ENCODE measurements at regions not wholly inside any gene's neighbourhood (a gene's known extent, or its start where the extent isn't known, plus 50 kb on each side); places are given as distances from the start of the nearest gene placed in this dataset.

- TF ChIP-seq TSHZ2 (CRISPR knock-in tag; IDR thresholded peaks at IDR 0.05) (no peak), PATZ1 (CRISPR knock-in tag; IDR thresholded peaks at IDR 0.05; ENCODE audit: borderline replicate concordance) (no peak), CSDC2 (CRISPR knock-in tag; IDR thresholded peaks at IDR 0.05) (no peak), TCF4 (CRISPR knock-in tag; IDR thresholded peaks at IDR 0.05; ENCODE audit: borderline replicate concordance) (no peak), TOX (CRISPR knock-in tag; IDR thresholded peaks at IDR 0.05; ENCODE audit: borderline replicate concordance) (no peak)
- ATAC-seq: no peak
Observed at GRCh38 chr10:57743711-57744110, 524.0 kb downstream of the IPMK start.

- ATAC-seq: no peak
- TF ChIP-seq ZNF8 (CRISPR knock-in tag; IDR thresholded peaks at IDR 0.05) (no peak), ZNF565 (CRISPR knock-in tag; conservative IDR thresholded peaks at IDR 0.05; ENCODE audit: low read depth) (no peak), ZFP30 (CRISPR knock-in tag; IDR thresholded peaks at IDR 0.05) (no peak), PATZ1 (CRISPR knock-in tag; IDR thresholded peaks at IDR 0.05; ENCODE audit: borderline replicate concordance) (no peak), ZFP3 (CRISPR knock-in tag; IDR thresholded peaks at IDR 0.05) (no peak), OSR1 (CRISPR knock-in tag; IDR thresholded peaks at IDR 0.05) (no peak), TSHZ2 (CRISPR knock-in tag; IDR thresholded peaks at IDR 0.05) (no peak), BACH2 (CRISPR knock-in tag; IDR thresholded peaks at IDR 0.05; ENCODE audit: borderline replicate concordance) (no peak), GLIS3 (CRISPR knock-in tag; IDR thresholded peaks at IDR 0.05) (no peak), ESRRG (CRISPR knock-in tag; IDR thresholded peaks at IDR 0.05) (no peak), CSRNP3 (CRISPR knock-in tag; IDR thresholded peaks at IDR 0.05) (no peak), TCF4 (CRISPR knock-in tag; IDR thresholded peaks at IDR 0.05; ENCODE audit: borderline replicate concordance) (no peak), CSDC2 (CRISPR knock-in tag; IDR thresholded peaks at IDR 0.05) (no peak), ZNF70 (CRISPR knock-in tag; IDR thresholded peaks at IDR 0.05) (no peak), CREB5 (CRISPR knock-in tag; IDR thresholded peaks at IDR 0.05; ENCODE audit: low read depth) (no peak)
Observed at GRCh38 chr10:57741751-57742150, 525.9 kb downstream of the IPMK start.

- no peak for TF ChIP-seq GLIS3 (CRISPR knock-in tag; IDR thresholded peaks at IDR 0.05)
- TF ChIP-seq CSRNP3 (CRISPR knock-in tag; IDR thresholded peaks at IDR 0.05): no peak
- no peak for TF ChIP-seq CREB5 (CRISPR knock-in tag; IDR thresholded peaks at IDR 0.05; ENCODE audit: low read depth)
- no peak for TF ChIP-seq BACH2 (CRISPR knock-in tag; IDR thresholded peaks at IDR 0.05; ENCODE audit: borderline replicate concordance)
- TF ChIP-seq POU6F1 (CRISPR knock-in tag; IDR thresholded peaks at IDR 0.05; ENCODE audit: borderline replicate concordance, low read depth): no peak
- no peak for TF ChIP-seq CSDC2 (CRISPR knock-in tag; IDR thresholded peaks at IDR 0.05)
- TF ChIP-seq ARNTL (CRISPR knock-in tag; IDR thresholded peaks at IDR 0.05; ENCODE audit: borderline replicate concordance, low read depth): no peak
- no peak for TF ChIP-seq TOX (CRISPR knock-in tag; IDR thresholded peaks at IDR 0.05; ENCODE audit: borderline replicate concordance)
- TF ChIP-seq ZFP30 (CRISPR knock-in tag; IDR thresholded peaks at IDR 0.05): no peak
- no peak for ATAC-seq
Observed at GRCh38 chr10:57723305-57723704, 544.4 kb downstream of the IPMK start.
